ENCODE measurements at regions not wholly inside any gene's neighbourhood (a gene's known extent, or its start where the extent isn't known, plus 50 kb on each side); places are given as distances from the start of the nearest gene placed in this dataset.

DNA sequence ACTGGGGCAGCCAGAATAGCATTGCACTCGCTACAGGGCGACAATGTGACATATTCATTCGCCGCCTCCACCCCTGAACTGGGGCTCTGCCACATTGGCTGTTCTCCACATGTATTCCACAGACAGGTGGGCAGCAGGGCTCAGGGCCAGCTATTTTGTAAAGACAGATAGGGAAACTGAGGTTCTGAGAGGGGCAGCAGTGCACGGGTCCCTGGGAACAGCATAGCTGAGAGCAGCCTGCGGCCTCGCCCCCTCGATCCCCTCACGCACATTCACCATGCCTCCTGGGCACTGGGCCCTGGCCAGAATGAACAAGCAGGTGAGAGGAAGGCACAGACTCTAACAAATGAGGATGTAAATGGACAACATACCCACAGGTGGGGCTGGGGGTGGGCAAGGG lies 75.0 kb upstream of the SPATA12 start:
- no peak for DNase-seq (ENCODE audit: low spot score)

- no peak for DNase-seq (ENCODE audit: low spot score)
Observed at GRCh38 chr3:56983427-56983826, 77.0 kb upstream of the SPATA12 start.

GRCh38 chr3:56981445-56982230 lies 78.8 kb upstream of the SPATA12 start:
- DNase-seq (ENCODE audit: low spot score): no peak

GRCh38 chr3:56980798-56981390 lies 79.6 kb upstream of the SPATA12 start:
- DNase-seq (ENCODE audit: low spot score): peak; percentile 94

GRCh38 chr3:56980243-56980642 lies 80.2 kb upstream of the SPATA12 start:
- DNase-seq (ENCODE audit: low spot score): no peak

DNA sequence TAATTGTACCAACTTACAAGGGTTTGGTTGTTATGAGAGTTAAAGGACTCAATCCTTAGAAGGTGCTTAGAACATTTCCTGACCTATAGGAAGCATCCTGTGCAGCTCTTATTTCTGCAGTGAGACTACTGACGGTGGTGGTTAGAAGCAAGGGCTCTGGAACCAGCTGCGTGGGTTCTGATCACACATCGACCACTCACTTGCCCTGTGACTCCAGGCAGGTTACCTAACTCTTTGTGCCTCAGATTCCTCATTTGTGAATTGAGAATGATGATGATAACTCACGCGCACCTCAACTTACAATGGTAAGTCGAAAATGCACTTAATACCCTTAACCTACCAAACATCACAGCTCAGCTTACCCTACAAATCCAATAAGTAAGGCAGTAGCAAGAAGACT lies 80.7 kb upstream of the SPATA12 start:
- no peak for DNase-seq (ENCODE audit: low spot score)

DNA sequence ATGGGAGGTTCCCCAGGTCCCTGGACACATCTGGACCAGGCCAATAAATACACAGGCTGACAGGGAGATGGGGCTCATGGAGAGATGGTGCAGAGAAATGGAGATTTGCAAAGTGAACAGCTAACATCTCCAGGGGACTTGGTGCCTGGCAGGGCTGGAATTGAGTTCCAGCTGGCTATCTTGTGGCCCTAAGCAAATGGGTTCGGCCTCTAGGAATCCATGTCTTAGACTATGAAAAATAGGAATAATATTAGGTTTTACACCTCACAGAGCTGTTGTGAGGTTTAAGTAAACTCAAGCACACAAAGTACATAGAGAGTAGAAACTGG lies 82.9 kb upstream of the SPATA12 start:
- no peak for DNase-seq (ENCODE audit: low spot score)

- no peak for DNase-seq (ENCODE audit: low spot score)
Observed at GRCh38 chr3:56976651-56977560, 83.6 kb upstream of the SPATA12 start.

DNA sequence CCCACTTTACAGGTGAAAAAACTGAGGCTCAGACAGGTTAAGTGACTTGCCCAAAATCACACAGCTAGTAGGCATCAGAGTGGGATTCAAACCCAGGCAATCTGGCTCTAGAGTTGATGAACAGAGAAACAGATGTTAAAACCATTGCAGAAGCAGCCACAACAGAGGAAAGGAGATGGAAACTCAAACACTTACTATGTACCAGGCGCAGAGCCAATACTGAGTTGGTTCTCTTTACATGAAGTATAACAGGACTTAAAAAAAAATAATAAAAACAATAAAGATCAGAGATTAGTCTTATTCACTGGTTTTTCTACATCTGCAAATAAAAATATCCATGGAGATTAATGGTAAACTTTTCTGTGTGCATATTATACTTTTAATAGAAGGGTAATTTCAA lies 84.9 kb upstream of the SPATA12 start:
- DNase-seq (ENCODE audit: low spot score): no peak

DNA sequence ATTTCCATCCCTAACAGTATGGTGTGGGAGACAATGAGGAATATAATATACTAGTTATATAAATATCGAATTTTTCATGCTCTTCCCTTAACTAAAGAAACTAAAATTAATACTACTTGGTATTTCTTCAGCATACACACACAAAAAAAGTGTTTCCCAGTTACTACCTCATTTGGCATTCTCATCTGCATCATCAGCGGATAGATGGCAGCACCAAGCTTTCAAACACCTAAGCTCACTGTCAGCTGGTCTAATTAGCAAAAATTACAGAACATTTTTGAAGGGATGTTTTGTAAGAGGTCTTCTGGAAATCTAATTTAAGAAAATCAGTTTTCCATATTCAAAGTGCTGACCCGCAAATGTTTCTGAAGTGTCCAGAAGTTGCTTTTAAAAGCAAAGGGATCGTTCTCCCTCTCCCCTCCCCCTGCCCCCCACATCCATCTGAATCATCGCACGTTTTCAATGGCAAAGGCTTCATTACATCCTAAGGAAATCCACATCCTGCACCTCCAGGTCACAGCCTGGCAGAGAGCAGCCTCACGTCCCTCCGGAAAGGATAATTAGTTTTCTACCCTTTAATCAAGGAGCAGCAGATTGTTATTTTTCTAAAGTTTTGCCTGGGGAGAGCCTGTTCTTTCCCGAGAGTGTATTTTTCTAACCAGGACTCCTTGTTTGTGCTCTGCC lies 86.1 kb upstream of the SPATA12 start:
- no peak for DNase-seq (ENCODE audit: low spot score)

DNA sequence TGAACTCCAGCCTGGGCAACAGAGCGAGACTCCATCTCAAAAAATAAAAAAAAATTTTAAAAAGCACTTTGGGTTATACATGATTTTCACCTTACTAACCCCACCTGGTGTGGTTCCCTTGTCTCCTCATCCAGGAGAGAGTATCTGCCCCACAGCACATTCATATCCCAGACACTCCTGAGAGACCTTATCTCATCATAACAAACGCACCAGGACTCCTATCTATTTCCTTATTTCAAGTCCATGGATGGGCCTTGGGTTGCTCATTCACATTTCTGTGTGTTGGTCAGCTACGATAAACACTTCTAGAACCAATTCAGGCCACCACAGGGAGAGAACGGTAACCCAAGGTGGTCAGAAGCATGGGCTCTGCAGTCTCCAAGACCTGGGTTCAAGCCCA lies 88.6 kb upstream of the SPATA12 start:
- no peak for DNase-seq (ENCODE audit: low spot score)

DNA sequence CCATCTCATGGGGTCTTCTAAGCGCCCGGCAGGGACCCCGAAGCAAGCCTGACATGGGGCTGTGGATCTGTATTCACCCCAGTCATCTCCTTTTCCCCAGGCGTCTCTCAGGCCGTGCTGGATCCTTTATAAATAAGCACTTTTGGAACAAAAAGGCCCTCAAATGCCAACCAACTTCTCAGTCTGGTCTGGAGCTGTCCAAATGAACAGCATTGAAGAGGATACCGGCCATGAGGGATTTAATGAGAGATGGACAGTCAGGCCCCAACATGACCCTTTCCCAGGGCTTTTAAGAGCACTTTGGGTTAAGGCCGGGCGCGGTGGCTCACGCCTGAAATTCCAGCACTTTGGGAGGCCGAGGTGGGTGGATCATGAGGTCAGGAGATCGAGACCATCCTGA lies 89.2 kb upstream of the SPATA12 start:
- DNase-seq (ENCODE audit: low spot score): no peak

DNA sequence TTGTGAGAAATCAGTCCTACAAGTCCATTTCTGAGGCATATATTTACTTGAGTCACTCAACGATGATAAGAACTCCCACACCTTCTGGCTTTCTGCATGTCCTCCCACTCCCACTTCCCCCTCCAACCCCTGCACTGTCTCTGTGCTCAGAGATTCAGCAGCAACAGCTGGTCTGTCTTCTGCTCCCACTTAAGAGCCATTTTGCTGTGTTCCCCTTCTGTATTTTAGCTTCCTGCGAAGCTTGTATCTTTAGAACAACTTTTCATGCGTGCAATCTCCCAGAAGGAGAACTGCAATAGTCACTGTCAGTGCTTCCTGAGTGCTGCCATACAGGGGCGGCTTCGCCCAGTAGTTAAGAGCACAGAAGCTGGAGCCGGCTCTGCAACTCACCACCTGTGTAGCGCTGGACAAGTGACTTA lies 90.0 kb upstream of the SPATA12 start:
- DNase-seq (ENCODE audit: low spot score): no peak

- DNase-seq (ENCODE audit: low spot score): no peak
Observed at GRCh38 chr3:56969851-56970250, 90.6 kb upstream of the SPATA12 start.

DNA sequence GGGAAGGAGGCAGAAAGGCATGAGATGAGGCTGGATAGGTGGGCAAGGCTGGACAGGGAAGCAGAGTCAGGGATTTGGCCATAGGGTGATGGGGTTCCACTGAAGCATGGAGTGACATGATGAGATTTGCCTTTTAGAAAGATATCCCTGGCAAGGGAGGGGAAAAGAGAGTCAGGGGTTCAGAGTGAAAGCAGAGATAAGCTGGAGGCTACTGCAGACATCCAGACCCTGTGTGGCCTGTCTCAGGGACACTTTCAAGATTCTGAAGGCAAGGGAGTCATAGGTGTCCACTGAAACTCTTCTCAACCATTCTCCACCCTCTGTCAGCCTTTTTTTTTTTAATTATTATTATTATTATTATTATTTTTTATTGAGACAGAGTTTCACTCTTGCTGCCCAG lies 94.0 kb upstream of the SPATA12 start:
- no peak for DNase-seq (ENCODE audit: low spot score)

- DNase-seq (ENCODE audit: low spot score): no peak
Observed at GRCh38 chr3:56966104-56966503, 94.4 kb upstream of the SPATA12 start.

- DNase-seq (ENCODE audit: low spot score): no peak
Observed at GRCh38 chr3:56962922-56963321, 97.5 kb upstream of the SPATA12 start.

- DNase-seq (ENCODE audit: low spot score): no peak
Observed at GRCh38 chr3:56962206-56962605, 98.3 kb upstream of the SPATA12 start.

GRCh38 chr3:56960234-56960917 lies 100.1 kb upstream of the SPATA12 start:
- DNase-seq (ENCODE audit: low spot score): no peak

DNA sequence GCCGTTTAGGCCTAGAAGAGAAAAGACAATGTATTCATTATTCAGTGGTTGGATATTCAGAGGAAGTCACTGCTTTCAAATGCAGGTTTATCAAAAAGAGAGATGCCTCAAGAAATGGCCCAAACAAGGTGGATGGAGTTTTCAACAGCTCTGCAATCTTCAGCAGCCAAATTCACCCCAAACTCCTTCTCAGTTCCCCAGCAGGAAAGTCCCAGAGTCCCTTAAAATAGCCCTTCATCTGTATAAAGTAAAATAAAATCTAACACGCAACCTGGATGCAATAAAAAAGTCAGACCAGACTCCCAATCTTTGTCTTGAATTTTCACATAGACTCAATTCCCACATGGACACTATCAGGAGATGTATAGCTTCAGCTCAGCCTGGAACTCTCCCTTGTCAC lies 101.6 kb upstream of the SPATA12 start:
- no peak for DNase-seq (ENCODE audit: low spot score)

- DNase-seq (ENCODE audit: low spot score): no peak
Observed at GRCh38 chr3:56957522-56957921, 102.9 kb upstream of the SPATA12 start.

- no peak for DNase-seq (ENCODE audit: low spot score)
Observed at GRCh38 chr3:56956906-56957305, 103.6 kb upstream of the SPATA12 start.
